ENCODE measurements at regions not wholly inside any gene's neighbourhood (a gene's known extent, or its start where the extent isn't known, plus 50 kb on each side); places are given as distances from the start of the nearest gene placed in this dataset.

DNA sequence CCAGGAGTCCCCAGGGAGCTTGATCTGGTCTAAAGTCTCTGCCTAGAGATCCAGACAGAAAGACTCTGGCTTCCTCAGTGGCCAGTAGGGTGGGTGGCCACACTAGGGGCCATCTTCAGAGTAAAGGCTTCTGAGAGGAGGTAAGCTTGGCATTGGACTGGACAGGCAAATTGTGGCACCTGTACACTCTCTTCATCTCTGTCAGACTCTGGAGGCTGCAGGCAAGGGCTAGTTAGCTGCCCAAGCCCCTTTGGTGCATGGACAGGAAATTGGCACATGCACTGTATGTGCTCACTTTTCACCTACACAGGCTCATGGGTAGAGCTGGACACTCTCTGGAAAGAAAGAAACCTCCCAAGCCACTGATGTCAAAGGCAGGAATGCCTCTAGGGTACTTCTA, 142.8 kb downstream of the PJA1 start:
- Histone ChIP-seq H3K27me3 (no peaks in the 10 kb centered on the region), H3K9me3 (no peaks in the 10 kb centered on the region), H3K4me3 (no peak overlapping the region), H3K36me3 (no peaks in the 10 kb centered on the region)
- DNase-seq: no peak

DNA sequence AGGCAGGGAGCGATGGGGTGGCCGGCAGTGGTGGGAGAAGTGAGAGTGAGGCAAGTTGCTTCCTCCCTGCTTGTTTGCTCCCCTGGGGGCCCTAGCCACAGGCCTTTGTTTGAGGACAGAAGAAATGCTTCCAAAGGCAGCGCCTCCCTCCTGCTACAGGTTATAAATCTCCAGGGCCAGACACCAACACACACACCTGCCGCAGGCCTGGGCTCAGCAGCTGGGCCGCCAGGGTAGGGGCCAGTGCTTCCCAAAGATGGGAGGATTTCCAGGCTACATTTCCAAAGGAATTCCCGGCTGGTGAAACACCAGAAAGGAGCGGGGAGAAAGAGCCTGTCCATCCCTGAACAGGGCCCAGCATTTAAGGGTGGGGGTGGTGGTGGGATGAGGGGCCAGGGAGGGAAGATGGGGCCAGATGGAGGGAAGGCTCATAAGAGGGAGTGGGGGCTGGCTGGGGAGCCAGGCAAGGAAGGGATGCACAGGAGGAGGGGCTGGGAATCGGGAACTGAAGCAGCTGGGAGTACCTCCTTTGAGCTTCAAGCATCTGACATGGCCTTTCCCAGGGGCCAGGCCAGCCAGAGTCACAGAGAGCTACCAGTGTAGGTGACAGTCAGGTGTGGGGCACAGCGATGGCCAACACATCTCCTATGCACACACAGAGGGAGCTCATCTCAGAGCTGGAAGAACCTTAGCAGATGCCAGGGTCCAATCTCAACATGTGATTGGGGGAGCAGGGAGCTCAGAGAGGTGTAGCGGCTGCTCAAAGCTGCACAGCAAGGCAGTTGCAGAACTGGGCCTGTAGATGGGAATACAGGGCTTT, 143.9 kb downstream of the PJA1 start:
- Histone ChIP-seq H3K9me3 (no peaks in the 10 kb centered on the region), H3K4me3 (no peak overlapping the region)

DNA sequence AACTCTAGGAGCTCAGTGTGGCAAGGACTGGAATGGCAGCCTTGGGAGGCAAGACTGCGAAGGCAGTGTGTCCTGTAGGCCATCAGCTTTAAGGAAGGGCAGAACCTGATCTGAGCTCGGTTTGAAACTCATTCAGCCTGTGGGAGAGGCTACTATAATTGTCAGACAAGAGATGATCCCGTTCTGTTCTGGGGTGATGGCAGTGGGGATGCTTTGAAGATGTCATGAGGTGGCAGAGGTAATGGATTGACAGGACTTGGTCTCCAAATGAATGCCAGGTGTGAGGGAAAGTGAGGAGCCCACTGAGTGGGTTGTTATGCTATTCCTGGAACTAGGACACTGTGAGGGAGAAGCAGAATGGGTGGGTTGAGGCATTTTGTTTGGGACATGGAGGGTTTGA, 144.9 kb downstream of the PJA1 start:
- DNase-seq: no peak
- no peaks in the 10 kb centered on the region for H3K36me3 ChIP-seq
- no peaks in the 10 kb centered on the region for H3K27me3 ChIP-seq
- no peak overlapping the region for H3K4me3 ChIP-seq
- H3K9me3 ChIP-seq: no peaks in the 10 kb centered on the region

More for the DNA sequence above, 143.9 kb downstream of the PJA1 start:
- DNase-seq: no peak
- Histone ChIP-seq H3K36me3 (no peaks in the 10 kb centered on the region), H3K27me3 (no peaks in the 10 kb centered on the region)

DNA sequence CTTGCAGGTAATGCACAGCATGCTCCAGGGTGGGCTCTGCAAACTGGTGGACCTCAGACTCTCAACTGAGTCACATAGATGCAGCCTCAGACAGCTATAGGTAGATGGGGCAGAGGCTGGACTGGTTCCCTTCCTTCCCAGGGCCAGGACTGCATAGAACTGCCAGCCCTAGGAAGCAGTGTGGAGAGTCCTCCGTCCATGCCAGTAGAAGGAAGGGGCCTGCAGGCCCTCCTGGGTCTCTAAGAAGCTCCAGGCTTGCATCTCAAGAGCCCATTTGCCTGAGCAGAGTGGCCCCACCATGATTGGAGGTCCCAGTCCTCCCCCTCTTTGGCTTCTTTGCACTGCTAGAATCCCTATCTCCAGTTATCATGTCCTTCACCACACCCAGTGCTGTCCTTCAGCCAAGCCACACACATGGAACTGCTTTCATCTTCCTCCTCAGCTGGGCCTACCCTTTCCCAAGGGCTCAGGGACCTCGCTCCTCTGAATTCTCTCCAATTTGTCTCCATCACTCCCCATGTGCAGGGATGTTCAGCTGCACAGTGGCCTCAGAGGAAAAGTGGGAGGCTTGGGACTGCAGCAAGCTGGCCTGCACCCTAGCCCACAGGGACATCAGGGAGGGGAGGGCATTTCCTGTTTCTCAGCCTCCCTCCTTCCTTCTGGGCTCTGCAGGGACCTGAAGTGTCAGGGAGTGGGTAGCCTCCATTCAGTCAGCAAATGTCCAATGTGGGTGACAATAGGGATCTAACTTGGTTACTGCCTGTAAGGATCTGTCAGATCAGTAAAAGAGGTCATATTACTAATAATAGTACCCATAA, 146.0 kb downstream of the PJA1 start:
- H3K9me3 ChIP-seq: no peaks in the 10 kb centered on the region
- no peak for DNase-seq
- H3K27me3 ChIP-seq: no peaks in the 10 kb centered on the region
- no peak overlapping the region for H3K4me3 ChIP-seq
- H3K36me3 ChIP-seq: no peaks in the 10 kb centered on the region

DNA sequence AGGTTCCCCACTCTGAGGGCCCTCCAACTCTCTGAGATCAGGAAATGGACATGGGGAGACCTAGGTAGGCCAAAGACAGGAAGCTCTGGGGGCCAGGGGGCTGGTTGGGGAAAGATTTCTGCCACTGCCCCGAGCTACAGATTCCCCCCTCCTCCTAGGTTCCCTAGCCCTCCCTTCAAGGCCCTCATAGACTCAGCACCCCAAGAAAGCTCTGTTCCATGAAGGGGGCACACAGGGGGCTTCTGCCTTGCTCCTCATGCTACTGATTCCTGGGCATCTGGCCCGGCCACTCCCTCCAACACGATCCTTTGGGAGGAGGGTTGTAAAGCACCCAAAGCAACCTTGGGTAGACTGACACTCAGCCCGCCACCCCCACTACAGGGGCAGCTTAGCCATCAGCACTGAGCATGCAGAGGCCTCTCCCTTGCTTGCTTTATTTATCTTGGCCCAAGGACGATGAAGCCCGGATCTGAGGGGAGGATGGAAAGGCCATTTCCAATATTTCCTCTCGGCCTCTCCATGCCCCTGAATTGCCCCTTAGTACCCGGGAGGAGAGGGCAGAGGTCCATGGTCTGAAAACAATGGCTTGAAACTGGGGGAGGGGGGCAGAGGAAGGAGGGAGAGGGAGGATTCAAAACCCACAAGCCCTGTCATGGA, 146.7 kb downstream of the PJA1 start:
- Histone ChIP-seq H3K36me3 (no peaks in the 10 kb centered on the region), H3K27me3 (no peaks in the 10 kb centered on the region), H3K4me3 (no peak overlapping the region), H3K9me3 (no peaks in the 10 kb centered on the region)
- DNase-seq: no peak

DNA sequence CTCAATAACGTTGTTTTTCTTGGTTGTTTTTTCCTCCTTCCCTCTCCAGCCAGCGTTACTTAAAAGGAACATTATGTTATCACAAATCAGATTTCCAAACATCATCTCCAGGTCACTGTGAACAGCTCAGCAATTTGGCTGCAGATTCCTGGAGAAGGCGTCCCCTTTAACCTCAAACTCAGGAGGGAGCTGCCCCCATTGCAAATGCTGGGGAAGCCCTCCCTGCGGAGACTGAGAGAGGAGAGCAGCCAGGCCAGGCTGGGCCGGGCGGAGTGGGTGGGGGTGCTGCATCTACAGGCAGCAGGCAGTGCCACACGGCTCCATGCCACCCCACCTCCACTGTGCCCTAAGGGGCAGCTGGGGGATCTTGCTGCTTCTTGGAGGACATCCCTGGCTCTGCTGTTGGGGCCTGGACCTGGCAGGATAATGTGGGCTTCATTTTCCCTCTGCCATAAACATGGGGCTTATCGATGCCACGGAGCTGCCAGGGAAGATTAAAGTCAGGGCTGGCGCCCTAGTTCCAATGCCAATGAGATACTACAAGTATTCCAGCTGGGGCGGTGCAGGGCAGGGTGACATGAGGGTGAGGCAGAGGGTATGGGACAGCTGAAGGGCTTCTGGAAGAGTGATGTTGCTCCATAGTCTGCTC, 148.8 kb downstream of the PJA1 start:
- no peaks in the 10 kb centered on the region for H3K36me3 ChIP-seq
- no peak overlapping the region for H3K4me3 ChIP-seq
- no peaks in the 10 kb centered on the region for H3K27me3 ChIP-seq
- no peaks in the 10 kb centered on the region for H3K9me3 ChIP-seq
- DNase-seq: peak; percentile 37

DNA sequence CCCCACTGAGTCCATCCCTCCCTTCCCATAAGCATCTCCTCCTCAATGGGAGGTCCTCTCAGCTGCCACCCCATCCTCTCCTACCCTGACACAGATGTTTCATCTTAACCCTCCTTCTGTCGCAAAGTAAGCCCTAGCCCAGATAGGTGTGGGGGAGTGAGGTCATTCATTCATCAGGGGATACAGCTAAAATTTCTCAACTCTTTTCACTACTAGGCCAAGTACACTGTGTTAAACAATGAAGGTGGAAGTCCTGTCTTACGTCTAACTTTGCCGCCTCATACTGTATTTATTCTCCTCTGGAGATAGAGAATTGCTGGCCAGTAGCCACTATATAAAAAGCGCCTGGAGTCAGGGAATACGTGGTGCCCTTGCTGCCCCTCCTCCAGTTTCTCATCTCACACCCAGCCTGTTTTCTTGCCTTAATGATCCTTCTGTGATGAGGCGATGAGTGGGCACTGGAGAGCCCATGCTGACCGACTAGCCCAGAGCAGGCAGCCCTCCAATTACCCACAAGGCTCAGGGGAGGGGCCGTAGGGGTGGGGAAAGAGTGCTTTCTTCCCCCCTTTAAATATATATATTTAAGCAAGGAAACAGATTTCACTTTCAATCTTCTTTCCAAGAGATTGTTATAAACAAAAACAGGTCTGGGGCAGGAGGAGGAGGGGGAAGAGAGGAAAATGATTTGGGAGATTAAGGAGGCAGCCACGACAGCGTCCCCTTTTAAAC, 149.5 kb downstream of the PJA1 start:
- no peaks in the 10 kb centered on the region for H3K9me3 ChIP-seq
- no peaks in the 10 kb centered on the region for H3K27me3 ChIP-seq
- DNase-seq: peak; percentile 23
- H3K36me3 ChIP-seq: no peaks in the 10 kb centered on the region
- no peak overlapping the region for H3K4me3 ChIP-seq

DNA sequence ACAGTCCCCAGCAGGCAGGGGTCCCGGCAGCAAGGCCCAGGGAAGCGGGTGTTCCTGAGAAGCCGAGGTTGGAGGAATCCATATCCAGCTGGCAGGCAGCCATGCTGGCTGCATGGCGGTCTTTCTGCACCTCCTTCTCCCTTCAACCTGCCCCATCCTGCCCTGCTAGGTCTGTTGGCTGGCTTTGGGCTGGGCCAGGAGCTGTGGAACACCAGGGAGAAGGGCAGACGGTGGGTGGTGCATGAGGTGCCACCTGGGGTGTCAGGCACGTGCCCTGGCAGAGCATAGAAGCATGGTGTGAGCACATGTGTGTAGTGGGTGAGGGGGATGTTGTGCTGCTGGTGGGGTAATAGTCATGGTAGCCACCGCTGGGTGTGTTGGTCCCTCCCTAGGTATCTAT, 150.1 kb downstream of the PJA1 start:
- DNase-seq: no peak

DNA sequence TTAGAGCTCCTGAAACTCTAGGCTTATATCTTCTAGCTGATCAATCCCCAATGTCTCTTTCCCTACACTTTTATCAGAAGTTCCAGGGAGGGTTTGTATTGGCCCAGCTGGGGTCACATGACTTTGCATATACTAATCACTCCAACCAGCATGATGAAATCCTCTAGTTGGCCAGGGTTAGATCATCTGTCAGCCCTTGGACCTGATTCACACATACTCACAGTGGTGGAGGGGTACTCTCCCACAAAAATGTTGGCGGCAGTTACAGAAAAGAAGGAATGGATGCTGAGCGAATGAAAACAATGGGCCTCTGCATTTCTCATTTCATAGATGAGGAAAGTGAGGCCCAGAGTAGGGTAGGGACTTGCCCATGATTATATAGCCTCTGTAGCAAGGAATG, 151.1 kb downstream of the PJA1 start:
- DNase-seq: peak; percentile 49
- Histone ChIP-seq H3K4me3 (no peak overlapping the region), H3K36me3 (no peaks in the 10 kb centered on the region), H3K9me3 (no peaks in the 10 kb centered on the region), H3K27me3 (no peaks in the 10 kb centered on the region)

More for the DNA sequence above, 150.1 kb downstream of the PJA1 start:
- Histone ChIP-seq H3K36me3 (no peaks in the 10 kb centered on the region), H3K4me3 (no peak overlapping the region), H3K9me3 (no peaks in the 10 kb centered on the region), H3K27me3 (no peaks in the 10 kb centered on the region)

DNA sequence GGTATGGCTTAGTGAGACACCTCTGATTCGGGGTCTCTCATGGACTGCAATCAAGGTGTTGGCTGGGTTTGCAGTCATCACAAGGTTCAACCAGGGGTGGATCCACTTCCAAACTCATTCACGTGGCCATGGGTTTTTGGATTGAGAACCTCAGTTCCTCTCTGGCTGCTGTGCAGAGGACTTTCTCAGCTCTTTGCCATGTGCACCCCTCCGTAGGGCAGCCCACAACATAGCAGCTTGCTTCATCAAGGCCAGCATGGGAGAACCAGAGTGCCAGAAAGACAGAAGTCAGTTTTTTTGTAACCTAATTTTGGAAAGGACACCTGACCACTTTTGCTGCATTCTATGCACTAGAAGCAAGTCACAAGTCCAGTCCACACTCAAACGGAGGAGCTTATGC, 154.9 kb downstream of the PJA1 start:
- no peaks in the 10 kb centered on the region for H3K36me3 ChIP-seq
- H3K9me3 ChIP-seq: no peaks in the 10 kb centered on the region
- no peak overlapping the region for H3K4me3 ChIP-seq
- no peaks in the 10 kb centered on the region for H3K27me3 ChIP-seq
- DNase-seq: no peak

DNA sequence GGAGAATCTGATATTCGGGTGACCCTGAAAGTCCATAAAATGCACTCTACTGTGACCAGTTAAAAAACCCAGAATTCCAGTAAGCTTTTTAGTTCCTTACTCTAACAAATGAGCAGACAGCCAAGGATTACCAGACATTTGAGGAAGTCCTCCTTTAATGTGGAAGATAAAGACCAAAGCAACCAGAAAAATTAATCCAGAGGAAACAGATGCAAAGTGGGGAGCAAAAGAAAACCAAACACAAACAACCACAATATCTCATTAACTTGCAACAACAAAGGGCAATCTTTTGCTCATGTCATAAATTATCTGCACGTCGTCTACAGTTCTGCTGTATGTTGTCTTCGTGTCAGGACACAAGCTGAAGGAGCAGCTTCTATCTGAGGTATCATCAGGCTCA, 164.4 kb downstream of the PJA1 start:
- H3K27me3 ChIP-seq: no peaks in the 10 kb centered on the region
- DNase-seq: no peak
- H3K9me3 ChIP-seq: no peaks in the 10 kb centered on the region
- H3K4me3 ChIP-seq: no peak overlapping the region
- H3K36me3 ChIP-seq: no peaks in the 10 kb centered on the region

DNA sequence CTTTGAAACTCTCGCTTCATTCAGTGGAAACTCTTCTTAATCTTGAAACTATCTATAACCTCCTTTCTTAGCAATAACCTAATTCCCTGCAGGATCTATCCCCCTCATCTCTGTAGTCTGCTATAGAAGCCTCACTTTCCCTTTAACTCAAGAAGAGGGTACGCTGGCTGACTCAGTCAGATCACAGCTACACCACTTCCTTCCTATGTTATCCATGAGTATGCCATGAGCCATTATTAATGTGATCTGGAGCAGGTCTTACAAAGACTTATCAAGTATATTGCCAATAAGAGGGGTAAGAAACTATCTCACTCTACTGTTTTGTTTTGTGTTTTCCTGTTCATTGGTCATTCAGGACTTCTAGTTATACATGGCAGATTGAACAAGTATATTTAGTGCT, 165.3 kb downstream of the PJA1 start:
- no peak for DNase-seq

DNA sequence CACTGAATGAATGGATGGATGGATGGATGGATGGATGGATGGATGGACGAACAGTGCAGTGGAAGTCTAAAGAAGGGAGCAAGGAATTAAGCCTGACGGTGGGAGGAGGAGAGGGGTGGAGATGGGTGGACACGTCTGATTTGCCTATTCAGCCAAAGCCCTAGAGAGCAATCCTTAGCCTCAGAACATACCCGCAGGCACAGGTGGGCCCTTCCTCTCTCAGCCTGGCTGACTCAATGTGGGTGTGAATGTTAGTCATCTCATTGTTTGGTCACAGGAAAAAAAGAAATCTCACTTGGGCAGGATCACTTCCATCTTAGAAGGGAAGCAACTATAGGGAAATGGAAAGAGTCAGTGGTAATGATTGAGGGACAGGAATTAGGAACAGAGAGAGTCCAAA, 165.9 kb downstream of the PJA1 start:
- no peak for DNase-seq
- no peak overlapping the region for H3K4me3 ChIP-seq
- H3K36me3 ChIP-seq: no peaks in the 10 kb centered on the region
- H3K9me3 ChIP-seq: no peaks in the 10 kb centered on the region
- no peaks in the 10 kb centered on the region for H3K27me3 ChIP-seq

More for the DNA sequence above, 165.3 kb downstream of the PJA1 start:
- Histone ChIP-seq H3K4me3 (no peak overlapping the region), H3K27me3 (no peaks in the 10 kb centered on the region), H3K9me3 (no peaks in the 10 kb centered on the region), H3K36me3 (no peaks in the 10 kb centered on the region)

DNA sequence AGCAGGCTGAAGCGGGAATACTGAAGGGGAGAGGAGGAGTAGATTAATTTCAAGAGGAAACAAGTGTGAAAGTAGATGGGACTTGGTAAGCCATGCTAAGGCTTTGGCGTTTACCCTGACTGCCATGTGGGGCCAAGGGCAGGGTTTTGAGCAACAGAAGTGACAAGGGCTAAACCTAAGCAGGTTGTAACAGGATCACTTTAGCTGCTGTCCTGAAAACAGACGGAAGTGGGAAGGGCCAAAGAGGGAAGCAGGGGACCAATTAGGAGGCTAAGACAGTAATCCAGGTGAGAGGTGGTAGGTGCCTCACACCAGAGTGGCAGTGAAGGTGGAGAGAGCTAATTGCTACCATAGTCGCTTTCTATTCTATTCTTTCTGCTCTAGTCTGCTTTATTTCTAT, 166.5 kb downstream of the PJA1 start:
- Histone ChIP-seq H3K4me3 (no peak overlapping the region), H3K27me3 (no peaks in the 10 kb centered on the region), H3K9me3 (no peaks in the 10 kb centered on the region), H3K36me3 (no peaks in the 10 kb centered on the region)
- DNase-seq: no peak

DNA sequence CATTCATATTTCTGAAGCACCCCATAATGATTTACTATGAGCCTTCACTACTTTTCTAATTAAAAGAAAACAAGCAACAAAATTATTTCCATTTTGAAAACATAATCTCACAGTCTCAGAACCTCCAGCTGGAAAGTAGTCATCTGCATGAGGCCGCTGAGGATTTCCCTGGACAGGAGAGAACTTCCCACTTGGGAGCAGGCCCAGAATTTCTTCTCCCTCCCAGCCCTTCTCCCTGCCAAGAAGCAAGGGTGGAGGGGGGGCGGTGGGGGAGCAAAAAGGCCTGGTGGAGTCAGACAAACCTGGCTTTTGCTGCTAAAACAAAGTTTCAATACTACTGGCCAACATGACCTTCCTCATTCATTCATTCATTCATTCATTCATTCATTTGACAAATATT, 167.3 kb downstream of the PJA1 start:
- H3K27me3 ChIP-seq: no peaks in the 10 kb centered on the region
- no peaks in the 10 kb centered on the region for H3K36me3 ChIP-seq
- no peak overlapping the region for H3K4me3 ChIP-seq
- DNase-seq: peak; percentile 76
- no peaks in the 10 kb centered on the region for H3K9me3 ChIP-seq

DNA sequence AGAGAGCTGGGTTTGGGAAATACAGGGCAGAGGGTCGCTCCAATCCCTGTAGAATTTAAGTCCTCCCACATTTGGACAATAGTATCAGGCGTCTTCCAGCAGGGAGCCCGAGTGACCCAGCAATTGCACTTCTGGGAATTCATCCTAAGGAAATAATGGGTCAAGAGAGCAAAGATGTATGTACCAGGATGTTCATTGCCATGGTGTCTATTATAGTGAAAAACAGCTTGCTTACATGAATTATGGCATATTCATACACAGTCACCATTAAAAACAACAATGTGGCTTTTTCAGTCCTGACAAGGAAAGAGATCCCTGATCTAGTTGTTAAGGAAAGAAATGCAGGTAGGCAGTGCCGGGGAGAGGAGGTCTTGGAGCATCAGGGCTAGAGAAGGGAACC, 167.7 kb downstream of the PJA1 start:
- Histone ChIP-seq H3K9me3 (no peaks in the 10 kb centered on the region), H3K4me3 (no peak overlapping the region), H3K27me3 (no peaks in the 10 kb centered on the region), H3K36me3 (no peaks in the 10 kb centered on the region)
- no peak for DNase-seq

Data from MG63 (cell line).